ENCODE measurements at regions not wholly inside any gene's neighbourhood (a gene's known extent, or its start where the extent isn't known, plus 50 kb on each side); places are given as distances from the start of the nearest gene placed in this dataset.

DNA sequence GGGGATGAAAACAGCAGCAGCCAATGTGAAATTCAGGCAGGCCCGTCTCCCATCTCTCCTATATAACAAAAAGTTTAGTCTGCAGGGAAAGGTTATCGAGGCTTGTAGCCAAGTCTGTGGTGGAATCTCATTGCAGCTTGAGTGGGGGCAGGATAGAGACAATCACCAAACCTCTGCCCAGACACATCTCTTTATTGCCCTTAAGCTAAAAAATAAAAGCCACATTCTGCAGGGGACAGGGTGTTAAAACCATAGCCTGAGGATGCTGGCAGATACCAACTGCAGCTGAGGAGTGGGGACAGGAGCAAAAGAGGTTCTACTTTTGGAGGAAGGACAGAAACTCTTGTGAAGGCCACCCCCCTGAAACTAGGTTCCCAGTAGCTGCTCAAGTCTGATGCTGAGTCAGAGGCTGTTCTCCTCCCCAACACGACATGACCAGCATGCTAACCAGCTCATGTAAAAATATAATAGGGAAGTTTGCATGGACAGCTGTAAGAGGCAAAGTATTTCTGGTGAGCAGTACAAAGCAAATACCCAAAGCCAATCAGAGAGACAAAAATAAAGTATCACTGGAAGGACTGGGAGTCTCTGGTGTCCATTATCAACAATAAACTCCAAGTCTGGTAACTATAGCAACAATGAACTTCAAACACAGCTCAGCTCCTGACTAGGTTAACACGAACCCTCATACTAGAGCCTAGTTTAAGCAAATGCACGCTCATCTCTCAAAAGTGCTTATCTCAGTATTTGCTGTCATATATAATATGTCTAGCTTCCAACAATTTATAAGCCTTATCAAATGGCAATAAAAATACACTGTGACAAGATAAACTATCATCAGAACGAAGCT lies 362.2 kb upstream of the SLCO3A1 start:
- TF ChIP-seq, protein P1, sequence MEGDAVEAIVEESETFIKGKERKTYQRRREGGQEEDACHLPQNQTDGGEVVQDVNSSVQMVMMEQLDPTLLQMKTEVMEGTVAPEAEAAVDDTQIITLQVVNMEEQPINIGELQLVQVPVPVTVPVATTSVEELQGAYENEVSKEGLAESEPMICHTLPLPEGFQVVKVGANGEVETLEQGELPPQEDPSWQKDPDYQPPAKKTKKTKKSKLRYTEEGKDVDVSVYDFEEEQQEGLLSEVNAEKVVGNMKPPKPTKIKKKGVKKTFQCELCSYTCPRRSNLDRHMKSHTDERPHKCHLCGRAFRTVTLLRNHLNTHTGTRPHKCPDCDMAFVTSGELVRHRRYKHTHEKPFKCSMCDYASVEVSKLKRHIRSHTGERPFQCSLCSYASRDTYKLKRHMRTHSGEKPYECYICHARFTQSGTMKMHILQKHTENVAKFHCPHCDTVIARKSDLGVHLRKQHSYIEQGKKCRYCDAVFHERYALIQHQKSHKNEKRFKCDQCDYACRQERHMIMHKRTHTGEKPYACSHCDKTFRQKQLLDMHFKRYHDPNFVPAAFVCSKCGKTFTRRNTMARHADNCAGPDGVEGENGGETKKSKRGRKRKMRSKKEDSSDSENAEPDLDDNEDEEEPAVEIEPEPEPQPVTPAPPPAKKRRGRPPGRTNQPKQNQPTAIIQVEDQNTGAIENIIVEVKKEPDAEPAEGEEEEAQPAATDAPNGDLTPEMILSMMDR (IDR thresholded peaks at IDR 0.05), result no peak
- TF ChIP-seq EP300 (IDR thresholded peaks at IDR 0.05) (no peak), POLR2A (IDR thresholded peaks at IDR 0.05) (no peak), POLR2AphosphoS5 (IDR thresholded peaks at IDR 0.05) (no peak)

All from gastroesophageal sphincter (tissue), 3 donors.